ENCODE measurements at regions not wholly inside any gene's neighbourhood (a gene's known extent, or its start where the extent isn't known, plus 50 kb on each side); places are given as distances from the start of the nearest gene placed in this dataset.

GRCh38 chr2:12918138-12918834, 201.6 kb downstream of the TRIB2 start:
- TF ChIP-seq CTCF (conservative IDR thresholded peaks at IDR 0.05) (no peak), ZFX (IDR thresholded peaks at IDR 0.05) (no peak)

Data from C4-2B (cell line).